H1 (cell line): ENCODE measurements at regions not wholly inside any gene's neighbourhood (a gene's known extent, or its start where the extent isn't known, plus 50 kb on each side); places are given as distances from the start of the nearest gene placed in this dataset.

ENCODE experiments used
- BRCA1 ChIP-seq: IDR thresholded peaks from 2 replicates; pipeline ENCODE4 v1.6.1; 2012; ENCODE audit warnings: low read depth, low read length, improper control_type of control experiment
- CBX5 ChIP-seq: fragments of 300-800, 300-1000 bp; sonication (generic); IDR thresholded peaks from 2 replicates; pipeline ENCODE4 v1.7.1; 2016; ENCODE audit warnings: antibody characterized with exemption, low read length, low read depth
- CHD7 ChIP-seq: fragments of 300-600 bp; sonication (generic); IDR thresholded peaks from 2 replicates; pipeline ENCODE4 v1.7.1; 2012; ENCODE audit warnings: low read length, moderate library complexity, mild to moderate bottlenecking, inconsistent platforms; ENCODE audit not compliant: insufficient replicate concordance
- CREB1 ChIP-seq: IDR thresholded peaks from 2 replicates; pipeline ENCODE4 v1.6.1; 2012; ENCODE audit warnings: inconsistent platforms
- FOSL1 ChIP-seq: IDR thresholded peaks from 2 replicates; pipeline ENCODE4 v1.6.1; 2011; ENCODE audit warnings: mild to moderate bottlenecking, low read depth, low read length, moderate library complexity; ENCODE audit not compliant: insufficient read depth
- GABPA ChIP-seq: IDR thresholded peaks from 2 replicates; pipeline ENCODE4 v1.6.1; 2011; ENCODE audit warnings: mild to moderate bottlenecking, low read length, moderate library complexity, borderline replicate concordance; ENCODE audit not compliant: insufficient read depth
- MAFK ChIP-seq: IDR thresholded peaks from 2 replicates; pipeline ENCODE4 v1.6.1; 2012; ENCODE audit warnings: low read depth, mild to moderate bottlenecking, improper control_type of control experiment, low read length
- NANOG ChIP-seq: IDR thresholded peaks from 2 replicates; pipeline ENCODE4 v1.6.1; 2011; ENCODE audit warnings: low read length, low read depth, mild to moderate bottlenecking, inconsistent platforms; ENCODE audit not compliant: insufficient read depth, poor library complexity, severe bottlenecking
- NRF1 ChIP-seq: IDR thresholded peaks from 2 replicates; pipeline ENCODE4 v1.6.1; 2011; ENCODE audit warnings: mild to moderate bottlenecking, low read depth, low read length, improper control_type of control experiment
- RAD21 ChIP-seq, 2 experiments: IDR thresholded peaks in 1 of 2; conservative IDR thresholded peaks in 1 of 2; 2 replicates each; pipeline ENCODE4 v1.6.1; 2011; ENCODE audit warnings: low read depth in 2 of 2, low read length in 2 of 2, improper control_type of control experiment in 1 of 2, inconsistent platforms in 1 of 2, mild to moderate bottlenecking in 1 of 2, moderate library complexity in 1 of 2
- SP2 ChIP-seq: IDR thresholded peaks from 2 replicates; pipeline ENCODE4 v1.6.1; 2012; ENCODE audit warnings: mild to moderate bottlenecking, low read length, inconsistent platforms
- SP4 ChIP-seq: IDR thresholded peaks from 2 replicates; pipeline ENCODE4 v1.6.1; 2012; ENCODE audit warnings: low read length, inconsistent platforms
- YY1 ChIP-seq: IDR thresholded peaks from 2 replicates; pipeline ENCODE4 v1.6.1; 2011; ENCODE audit warnings: low read depth, mild to moderate bottlenecking, low read length

- no peak for TF ChIP-seq CHD7
- TF ChIP-seq NANOG: no peak
- TF ChIP-seq RAD21 (IDR thresholded peaks at IDR 0.05 in 1 of 2, conservative IDR thresholded peaks at IDR 0.05 in 1 of 2; ENCODE audit: low read depth in 2 of 2, low read length in 2 of 2): no peak
- TF ChIP-seq NRF1: no peak
- TF ChIP-seq YY1: no peak
- no peak for TF ChIP-seq GABPA
- TF ChIP-seq MAFK: no peak
- no peak for TF ChIP-seq SP2
- no peak for TF ChIP-seq FOSL1
- no peak for TF ChIP-seq BRCA1
- TF ChIP-seq SP4: no peak
- no peak for TF ChIP-seq CBX5
- no peak for TF ChIP-seq CREB1
These were observed 591.0 kb downstream of the PTPRU start (continued) for GRCh38 chr1:29827237-29827750.
